NB4 (cell line): ENCODE measurements at regions not wholly inside any gene's neighbourhood (a gene's known extent, or its start where the extent isn't known, plus 50 kb on each side); places are given as distances from the start of the nearest gene placed in this dataset.

ENCODE experiments used
- CTCF ChIP-seq: IDR thresholded peaks from one replicate; pipeline ENCODE4 v1.5.1; 2012; ENCODE audit warnings: low read depth, low read length
- MAX ChIP-seq: IDR thresholded peaks from 2 replicates; pipeline ENCODE4 v1.6.1; 2011; ENCODE audit warnings: low read depth, low read length

- TF ChIP-seq MAX (no peak), CTCF (no peak)
Measured at GRCh38 chr14:101445278-101445677, 116.0 kb upstream of the DIO3 start.
